ENCODE measurements at regions not wholly inside any gene's neighbourhood (a gene's known extent, or its start where the extent isn't known, plus 50 kb on each side); places are given as distances from the start of the nearest gene placed in this dataset.

- no peak for DNase-seq (ENCODE audit: low read depth, low spot score)
Observed at GRCh38 chr10:8229153-8229552, 174.7 kb downstream of the GATA3 start.

GRCh38 chr10:8230902-8231301 is 176.4 kb downstream of the GATA3 start:
- DNase-seq (ENCODE audit: low read depth, low spot score): no peak

- DNase-seq (ENCODE audit: low read depth, low spot score): no peak
Observed at GRCh38 chr10:8233049-8233448, 178.6 kb downstream of the GATA3 start.

GRCh38 chr10:8233832-8234259 is 179.4 kb downstream of the GATA3 start:
- DNase-seq (ENCODE audit: low read depth, low spot score): no peak

- no peak for DNase-seq (ENCODE audit: low read depth, low spot score)
Observed at GRCh38 chr10:8235253-8236027, 181.0 kb downstream of the GATA3 start.

- no peak for DNase-seq (ENCODE audit: low read depth, low spot score)
Observed at GRCh38 chr10:8238986-8239385, 184.5 kb downstream of the GATA3 start.

- DNase-seq (ENCODE audit: low read depth, low spot score): no peak
Observed at GRCh38 chr10:8240861-8241260, 186.4 kb downstream of the GATA3 start.

- DNase-seq (ENCODE audit: low read depth, low spot score): no peak
Observed at GRCh38 chr10:8242295-8242872, 187.9 kb downstream of the GATA3 start.

GRCh38 chr10:8245131-8245813 is 190.8 kb downstream of the GATA3 start:
- DNase-seq (ENCODE audit: low read depth, low spot score): no peak

- DNase-seq (ENCODE audit: low read depth, low spot score): no peak
Observed at GRCh38 chr10:8245814-8246142, 191.3 kb downstream of the GATA3 start.

- DNase-seq (ENCODE audit: low read depth, low spot score): no peak
Observed at GRCh38 chr10:8246548-8246947, 192.1 kb downstream of the GATA3 start.

GRCh38 chr10:8247191-8247590 is 192.7 kb downstream of the GATA3 start:
- no peak for DNase-seq (ENCODE audit: low read depth, low spot score)

GRCh38 chr10:8248868-8249267 is 194.4 kb downstream of the GATA3 start:
- DNase-seq (ENCODE audit: low read depth, low spot score): no peak

GRCh38 chr10:8254350-8254749 is 199.9 kb downstream of the GATA3 start:
- no peak for DNase-seq (ENCODE audit: low read depth, low spot score)

GRCh38 chr10:8255301-8255700 is 200.8 kb downstream of the GATA3 start:
- no peak for DNase-seq (ENCODE audit: low read depth, low spot score)

GRCh38 chr10:8260645-8261044 is 206.2 kb downstream of the GATA3 start:
- no peak for DNase-seq (ENCODE audit: low read depth, low spot score)

- no peak for DNase-seq (ENCODE audit: low read depth, low spot score)
Observed at GRCh38 chr10:8262317-8262716, 207.8 kb downstream of the GATA3 start.

GRCh38 chr10:8269976-8270375 is 215.5 kb downstream of the GATA3 start:
- DNase-seq (ENCODE audit: low read depth, low spot score): no peak

- DNase-seq (ENCODE audit: low read depth, low spot score): no peak
Observed at GRCh38 chr10:8272794-8273425, 218.4 kb downstream of the GATA3 start.

GRCh38 chr10:8273749-8274148 is 219.3 kb downstream of the GATA3 start:
- DNase-seq (ENCODE audit: low read depth, low spot score): no peak

- no peak for DNase-seq (ENCODE audit: low read depth, low spot score)
Observed at GRCh38 chr10:8275911-8276310, 221.4 kb downstream of the GATA3 start.

GRCh38 chr10:8278099-8278498 is 223.6 kb downstream of the GATA3 start:
- DNase-seq (ENCODE audit: low read depth, low spot score): no peak

- no peak for DNase-seq (ENCODE audit: low read depth, low spot score)
Observed at GRCh38 chr10:8279598-8279997, 225.1 kb downstream of the GATA3 start.
